Neural cell (in vitro differentiated cells): ENCODE measurements at regions not wholly inside any gene's neighbourhood (a gene's known extent, or its start where the extent isn't known, plus 50 kb on each side); places are given as distances from the start of the nearest gene placed in this dataset.

ENCODE experiments used
- H2AFZ ChIP-seq: fragments of 200-600, 300-800 bp; sonication (generic), shearing (Covaris generic); 2 replicates; pipeline ENCODE4 v1.6.0; 2014; ENCODE audit warnings: low read depth, mild to moderate bottlenecking, antibody characterized with exemption, low read length, moderate library complexity
- H3F3A ChIP-seq: fragments of 200-600 bp; shearing (Covaris generic); 2 replicates; pipeline ENCODE4 v1.6.1; 2016; ENCODE audit warnings: mild to moderate bottlenecking, moderate library complexity, mixed read lengths, antibody characterized with exemption, low read length; ENCODE audit not compliant: insufficient read depth, poor library complexity, severe bottlenecking
- H3K27ac ChIP-seq: fragments of 200-600, 300-800 bp; sonication (generic), shearing (Covaris generic); 2 replicates; pipeline ENCODE4 v1.5.1; 2014; ENCODE audit warnings: mild to moderate bottlenecking, low read length, moderate library complexity
- H3K27me3 ChIP-seq: fragments of 300-800, 200-600 bp; sonication (generic), shearing (Covaris generic); 2 replicates; pipeline ENCODE4 v1.6.0; 2014; ENCODE audit warnings: mild to moderate bottlenecking, low read depth, low read length, moderate library complexity; ENCODE audit not compliant: insufficient read depth
- H3K36me3 ChIP-seq: fragments of 300-800, 200-600 bp; sonication (generic), shearing (Covaris generic); 2 replicates; pipeline ENCODE4 v1.5.1; 2014; ENCODE audit warnings: mild to moderate bottlenecking, antibody characterized with exemption, low read length, moderate library complexity; ENCODE audit not compliant: insufficient read depth
- H3K4me2 ChIP-seq: fragments of 300-800, 200-600 bp; sonication (generic), shearing (Covaris generic); 2 replicates; pipeline ENCODE4 v1.6.0; 2014; ENCODE audit warnings: mild to moderate bottlenecking, low read length
- H3K4me3 ChIP-seq: fragments of 300-800, 200-600 bp; sonication (generic), shearing (Covaris generic); 2 replicates; pipeline ENCODE4 v1.5.1; 2014; ENCODE audit warnings: mild to moderate bottlenecking, low read length, moderate library complexity
- H3K79me2 ChIP-seq: fragments of 200-600 bp; shearing (Covaris generic); replicated peaks from 2 replicates; pipeline ENCODE4 v1.6.0; 2014; ENCODE audit warnings: mild to moderate bottlenecking, low read length, moderate library complexity; ENCODE audit not compliant: insufficient read depth
- H3K9ac ChIP-seq: fragments of 300-800, 200-600 bp; sonication (generic), shearing (Covaris generic); 2 replicates; pipeline ENCODE4 v1.6.1; 2016; ENCODE audit warnings: mild to moderate bottlenecking, low read length, mixed read lengths
- H3K9me2 ChIP-seq: fragments of 200-600 bp; shearing (Covaris generic); 2 replicates; pipeline ENCODE4 v1.6.1; 2016; ENCODE audit warnings: mild to moderate bottlenecking, low read length, mixed read lengths; ENCODE audit not compliant: insufficient read depth
- H3K9me3 ChIP-seq: fragments of 200-600, 300-800 bp; sonication (generic), shearing (Covaris generic); 2 replicates; pipeline ENCODE4 v1.6.1; 2016; ENCODE audit warnings: mild to moderate bottlenecking, mixed run types, low read length, moderate library complexity, mixed read lengths
- H4K20me1 ChIP-seq: fragments of 200-600 bp; shearing (Covaris generic); 2 replicates; pipeline ENCODE4 v1.6.1; 2016; ENCODE audit warnings: mild to moderate bottlenecking, mixed run types; ENCODE audit not compliant: insufficient read depth
- EP300 ChIP-seq: fragments of 450-650 bp; conservative IDR thresholded peaks from 2 replicates; pipeline ENCODE4 v1.6.1; 2014; ENCODE audit warnings: antibody characterized with exemption, mild to moderate bottlenecking, moderate library complexity; ENCODE audit not compliant: poor library complexity, severe bottlenecking
- EZH2 ChIP-seq: fragments of 200-600, 300-800 bp; shearing (Covaris generic), sonication (generic); IDR thresholded peaks from 2 replicates; pipeline ENCODE4 v1.6.1; 2014; ENCODE audit warnings: antibody characterized with exemption, low read length, borderline replicate concordance, mild to moderate bottlenecking; ENCODE audit not compliant: insufficient read depth, poor library complexity, severe bottlenecking
- MXI1 ChIP-seq: fragments of 450-650 bp; conservative IDR thresholded peaks from 2 replicates; pipeline ENCODE4 v1.6.1; 2014; ENCODE audit warnings: antibody characterized with exemption, mild to moderate bottlenecking; ENCODE audit not compliant: poor library complexity, severe bottlenecking
- POLR2AphosphoS5 ChIP-seq: IDR thresholded peaks from 2 replicates; pipeline ENCODE4 v1.6.1; 2012
- RAD21 ChIP-seq: fragments of 450-650 bp; conservative IDR thresholded peaks from 2 replicates; pipeline ENCODE4 v1.6.1; 2014; ENCODE audit warnings: antibody characterized with exemption, mild to moderate bottlenecking, moderate library complexity
- SMC3 ChIP-seq: fragments of 450-650 bp; conservative IDR thresholded peaks from 2 replicates; pipeline ENCODE4 v1.6.1; 2014; ENCODE audit warnings: antibody characterized with exemption, mild to moderate bottlenecking, moderate library complexity; ENCODE audit not compliant: poor library complexity
- TAF1 ChIP-seq: IDR thresholded peaks from 2 replicates; pipeline ENCODE4 v1.6.1; 2012; ENCODE audit warnings: low read depth
- TF ChIP-seq, protein P1 (sequence below): IDR thresholded peaks from 2 replicates; pipeline ENCODE4 v1.6.1; 2012; ENCODE audit warnings: borderline replicate concordance
- TF ChIP-seq, protein P2 (sequence below): fragments of 450-650 bp; IDR thresholded peaks from 2 replicates; pipeline ENCODE4 v1.5.1; 2014; ENCODE audit warnings: antibody characterized with exemption, mild to moderate bottlenecking, moderate library complexity; ENCODE audit not compliant: poor library complexity, severe bottlenecking

DNA sequence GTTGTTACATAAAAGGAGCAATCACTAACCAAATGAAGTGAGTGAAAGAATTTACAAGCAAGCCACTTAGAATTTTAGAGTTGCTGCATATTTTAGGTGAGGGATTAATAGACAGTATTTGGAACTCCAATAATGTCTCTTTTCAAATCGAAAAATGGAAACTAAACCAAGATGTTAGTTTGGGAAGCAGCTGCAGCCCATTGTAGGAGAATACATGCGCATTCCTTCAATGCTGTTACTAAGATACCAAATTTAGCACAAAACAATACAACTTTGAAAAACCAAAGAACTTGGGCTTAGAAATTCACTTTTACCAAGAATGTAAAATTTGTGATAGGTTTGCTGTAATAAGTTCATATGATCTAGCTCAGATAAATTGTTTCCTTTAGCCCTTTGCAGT, 411.8 kb upstream of the CDH6 start:
- no peaks in the 10 kb centered on the region for H3K9me2 ChIP-seq
- no peak overlapping the region for H2AFZ ChIP-seq
- no peaks in the 10 kb centered on the region for H3K9me3 ChIP-seq
- no peak overlapping the region for H3K4me3 ChIP-seq
- no peak for TF ChIP-seq MXI1
- TF ChIP-seq EZH2, result no peak
- TF ChIP-seq SMC3, result no peak
- TF ChIP-seq TAF1, result no peak
- no peak for TF ChIP-seq POLR2AphosphoS5
- TF ChIP-seq, protein P1, sequence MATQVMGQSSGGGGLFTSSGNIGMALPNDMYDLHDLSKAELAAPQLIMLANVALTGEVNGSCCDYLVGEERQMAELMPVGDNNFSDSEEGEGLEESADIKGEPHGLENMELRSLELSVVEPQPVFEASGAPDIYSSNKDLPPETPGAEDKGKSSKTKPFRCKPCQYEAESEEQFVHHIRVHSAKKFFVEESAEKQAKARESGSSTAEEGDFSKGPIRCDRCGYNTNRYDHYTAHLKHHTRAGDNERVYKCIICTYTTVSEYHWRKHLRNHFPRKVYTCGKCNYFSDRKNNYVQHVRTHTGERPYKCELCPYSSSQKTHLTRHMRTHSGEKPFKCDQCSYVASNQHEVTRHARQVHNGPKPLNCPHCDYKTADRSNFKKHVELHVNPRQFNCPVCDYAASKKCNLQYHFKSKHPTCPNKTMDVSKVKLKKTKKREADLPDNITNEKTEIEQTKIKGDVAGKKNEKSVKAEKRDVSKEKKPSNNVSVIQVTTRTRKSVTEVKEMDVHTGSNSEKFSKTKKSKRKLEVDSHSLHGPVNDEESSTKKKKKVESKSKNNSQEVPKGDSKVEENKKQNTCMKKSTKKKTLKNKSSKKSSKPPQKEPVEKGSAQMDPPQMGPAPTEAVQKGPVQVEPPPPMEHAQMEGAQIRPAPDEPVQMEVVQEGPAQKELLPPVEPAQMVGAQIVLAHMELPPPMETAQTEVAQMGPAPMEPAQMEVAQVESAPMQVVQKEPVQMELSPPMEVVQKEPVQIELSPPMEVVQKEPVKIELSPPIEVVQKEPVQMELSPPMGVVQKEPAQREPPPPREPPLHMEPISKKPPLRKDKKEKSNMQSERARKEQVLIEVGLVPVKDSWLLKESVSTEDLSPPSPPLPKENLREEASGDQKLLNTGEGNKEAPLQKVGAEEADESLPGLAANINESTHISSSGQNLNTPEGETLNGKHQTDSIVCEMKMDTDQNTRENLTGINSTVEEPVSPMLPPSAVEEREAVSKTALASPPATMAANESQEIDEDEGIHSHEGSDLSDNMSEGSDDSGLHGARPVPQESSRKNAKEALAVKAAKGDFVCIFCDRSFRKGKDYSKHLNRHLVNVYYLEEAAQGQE, result no peak
- TF ChIP-seq, protein P2, sequence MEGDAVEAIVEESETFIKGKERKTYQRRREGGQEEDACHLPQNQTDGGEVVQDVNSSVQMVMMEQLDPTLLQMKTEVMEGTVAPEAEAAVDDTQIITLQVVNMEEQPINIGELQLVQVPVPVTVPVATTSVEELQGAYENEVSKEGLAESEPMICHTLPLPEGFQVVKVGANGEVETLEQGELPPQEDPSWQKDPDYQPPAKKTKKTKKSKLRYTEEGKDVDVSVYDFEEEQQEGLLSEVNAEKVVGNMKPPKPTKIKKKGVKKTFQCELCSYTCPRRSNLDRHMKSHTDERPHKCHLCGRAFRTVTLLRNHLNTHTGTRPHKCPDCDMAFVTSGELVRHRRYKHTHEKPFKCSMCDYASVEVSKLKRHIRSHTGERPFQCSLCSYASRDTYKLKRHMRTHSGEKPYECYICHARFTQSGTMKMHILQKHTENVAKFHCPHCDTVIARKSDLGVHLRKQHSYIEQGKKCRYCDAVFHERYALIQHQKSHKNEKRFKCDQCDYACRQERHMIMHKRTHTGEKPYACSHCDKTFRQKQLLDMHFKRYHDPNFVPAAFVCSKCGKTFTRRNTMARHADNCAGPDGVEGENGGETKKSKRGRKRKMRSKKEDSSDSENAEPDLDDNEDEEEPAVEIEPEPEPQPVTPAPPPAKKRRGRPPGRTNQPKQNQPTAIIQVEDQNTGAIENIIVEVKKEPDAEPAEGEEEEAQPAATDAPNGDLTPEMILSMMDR, result no peak
- TF ChIP-seq RAD21, result no peak
- no peak for TF ChIP-seq EP300
- H4K20me1 ChIP-seq, result no peaks in the 10 kb centered on the region
- no peak overlapping the region for H3K9ac ChIP-seq
- no peaks in the 10 kb centered on the region for H3K79me2 ChIP-seq
- H3K27me3 ChIP-seq, result no peaks in the 10 kb centered on the region
- no peak overlapping the region for H3K4me2 ChIP-seq
- no peaks in the 10 kb centered on the region for H3K36me3 ChIP-seq
- no peak overlapping the region for H3K27ac ChIP-seq
- no peaks in the 10 kb centered on the region for H3F3A ChIP-seq

DNA sequence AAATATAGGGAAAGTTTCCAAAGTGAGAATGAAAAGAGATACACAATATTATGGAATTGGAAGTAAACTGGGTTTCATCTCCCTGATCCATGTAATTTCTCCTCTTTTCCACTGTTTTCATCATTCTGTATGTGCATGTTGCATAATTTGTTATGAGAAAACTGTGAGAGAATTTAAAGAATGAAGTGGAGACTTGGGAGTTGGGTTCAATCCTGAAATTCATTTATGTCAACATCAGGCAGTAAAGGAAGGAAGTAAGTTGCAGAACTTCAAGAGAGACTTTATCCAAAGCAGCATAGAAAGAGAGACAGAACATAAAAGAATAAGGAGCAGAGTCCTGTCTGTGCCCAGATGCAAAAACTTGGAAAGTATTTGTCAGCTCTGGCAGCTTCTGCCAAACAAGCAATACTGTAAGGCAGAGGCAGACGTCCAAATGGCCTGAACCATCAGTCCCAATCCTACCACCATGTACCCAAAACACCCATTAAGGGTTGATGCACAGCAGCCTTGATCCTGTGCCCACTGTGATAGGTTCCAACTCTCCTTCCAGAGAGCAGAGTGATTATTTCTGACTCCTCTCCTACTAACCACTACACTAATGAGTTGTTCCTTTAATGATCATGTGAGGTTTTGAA, 425.3 kb upstream of the CDH6 start:
- no peak overlapping the region for H3K9ac ChIP-seq
- H3K27me3 ChIP-seq, result no peaks in the 10 kb centered on the region
- no peak overlapping the region for H3K4me2 ChIP-seq
- H3K79me2 ChIP-seq, result no peaks in the 10 kb centered on the region
- no peak for TF ChIP-seq SMC3
- TF ChIP-seq TAF1, result no peak
- TF ChIP-seq EP300, result no peak
- no peak for TF ChIP-seq POLR2AphosphoS5
- TF ChIP-seq, protein P2, result no peak
- TF ChIP-seq, protein P1, result no peak
- no peak for TF ChIP-seq EZH2
- no peak for TF ChIP-seq RAD21
- TF ChIP-seq MXI1, result no peak
- H4K20me1 ChIP-seq, result no peaks in the 10 kb centered on the region
- no peaks in the 10 kb centered on the region for H3K9me2 ChIP-seq
- no peaks in the 10 kb centered on the region for H3K9me3 ChIP-seq
- no peak overlapping the region for H2AFZ ChIP-seq
- H3F3A ChIP-seq, result no peaks in the 10 kb centered on the region
- H3K27ac ChIP-seq, result no peak overlapping the region
- no peak overlapping the region for H3K4me3 ChIP-seq
- no peaks in the 10 kb centered on the region for H3K36me3 ChIP-seq
